Activated CD8-positive, alpha-beta memory T cell treated with anti-CD3 and anti-CD28 coated beads for 24 hours (primary cell): ENCODE measurements at regions not wholly inside any gene's neighbourhood (a gene's known extent, or its start where the extent isn't known, plus 50 kb on each side); places are given as distances from the start of the nearest gene placed in this dataset.

Experiments
- DNase-seq: peaks from one replicate; pipeline ENCODE4 v3.0.0-alpha.2; 2020

GRCh38 chr5:173720953-173721600 is 104.6 kb upstream of the BOD1 start:
- DNase-seq = no peak

- DNase-seq = no peak
Observed at GRCh38 chr5:173721601-173722232, 105.3 kb upstream of the BOD1 start.

GRCh38 chr5:173726846-173727557 is 110.6 kb upstream of the BOD1 start:
- DNase-seq = no peak

- DNase-seq = no peak
Observed at GRCh38 chr5:173727839-173728778, 111.7 kb upstream of the BOD1 start.

- no peak for DNase-seq
Observed at GRCh38 chr5:173729079-173729765, 112.8 kb upstream of the BOD1 start.

- DNase-seq = no peak
Observed at GRCh38 chr5:173730632-173731298, 114.3 kb upstream of the BOD1 start.

- DNase-seq = no peak
Observed at GRCh38 chr5:173733021-173733420, 116.6 kb upstream of the BOD1 start.

GRCh38 chr5:173733425-173733824 is 117.0 kb upstream of the BOD1 start:
- DNase-seq = no peak

- DNase-seq = no peak
Observed at GRCh38 chr5:173733831-173734501, 117.5 kb upstream of the BOD1 start.

GRCh38 chr5:173734716-173735115 is 118.3 kb upstream of the BOD1 start:
- DNase-seq = no peak

GRCh38 chr5:173735184-173735583 is 118.7 kb upstream of the BOD1 start:
- DNase-seq = no peak

GRCh38 chr5:173735691-173736090 is 119.2 kb upstream of the BOD1 start:
- no peak for DNase-seq

- no peak for DNase-seq
Observed at GRCh38 chr5:173736374-173736773, 119.9 kb upstream of the BOD1 start.

- DNase-seq = no peak
Observed at GRCh38 chr5:173736923-173737412, 120.5 kb upstream of the BOD1 start.

- no peak for DNase-seq
Observed at GRCh38 chr5:173739741-173740140, 123.3 kb upstream of the BOD1 start.

GRCh38 chr5:173740400-173740799 is 124.0 kb upstream of the BOD1 start:
- DNase-seq = no peak

GRCh38 chr5:173741087-173741486 is 124.6 kb upstream of the BOD1 start:
- no peak for DNase-seq

- no peak for DNase-seq
Observed at GRCh38 chr5:173741729-173742431, 125.4 kb upstream of the BOD1 start.

- DNase-seq = no peak
Observed at GRCh38 chr5:173742432-173742816, 126.0 kb upstream of the BOD1 start.

GRCh38 chr5:173743641-173744343 is 127.3 kb upstream of the BOD1 start:
- no peak for DNase-seq
